GM21717 (cell line): ENCODE measurements at regions not wholly inside any gene's neighbourhood (a gene's known extent, or its start where the extent isn't known, plus 50 kb on each side); places are given as distances from the start of the nearest gene placed in this dataset.

ENCODE experiments used
- ATAC-seq: cut with Tn5 transposase; IDR thresholded peaks from one replicate; pipeline ENCODE4 v1.9.1; 2021; ENCODE audit warnings: mild to moderate bottlenecking, moderate library complexity; ENCODE audit not compliant: unreplicated experiment

GRCh38 chr14:26206640-26207039 lies 391.2 kb downstream of the NOVA1 start:
- ATAC-seq, result no peak

DNA sequence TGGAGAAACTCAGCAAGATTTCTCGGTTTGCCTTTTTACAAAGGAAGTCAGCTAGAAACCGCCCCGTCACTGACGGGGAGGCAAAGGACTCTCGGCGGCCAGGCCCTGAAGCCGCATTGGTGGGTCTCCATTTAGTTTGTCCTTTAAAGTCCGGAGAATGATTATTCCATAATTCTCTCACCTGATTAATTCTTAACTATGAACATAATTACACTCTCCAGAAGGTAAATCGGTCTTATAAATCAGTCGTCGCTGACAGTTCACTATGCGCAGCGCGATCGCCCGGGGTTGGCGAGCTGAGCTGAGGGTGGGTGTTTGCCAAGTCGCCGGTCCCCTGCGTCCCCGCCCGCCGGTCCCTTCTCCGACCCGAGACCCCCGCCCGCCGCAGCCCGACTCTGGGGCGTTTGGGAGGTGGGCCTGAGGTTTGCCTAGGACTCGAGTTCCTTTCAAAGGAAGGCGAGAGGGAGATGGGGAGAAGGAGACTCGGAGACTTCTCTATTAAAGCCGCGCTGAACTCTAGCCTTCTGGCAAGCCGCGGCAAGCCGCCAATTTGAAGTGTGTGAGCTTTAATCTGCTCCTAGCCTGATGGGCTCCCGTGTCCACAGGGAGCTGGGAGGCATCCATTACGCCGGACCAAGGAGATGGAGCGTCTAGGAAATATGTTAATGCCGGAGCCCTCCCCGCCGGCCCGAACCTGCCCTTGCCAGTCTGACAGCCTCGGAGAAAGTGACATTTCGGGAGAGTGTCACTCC lies 392.9 kb downstream of the NOVA1 start:
- ATAC-seq, result no peak

GRCh38 chr14:26204366-26204727 lies 393.5 kb downstream of the NOVA1 start:
- ATAC-seq, result no peak

- no peak for ATAC-seq
These were observed 397.1 kb downstream of the NOVA1 start for GRCh38 chr14:26200687-26201086.

DNA sequence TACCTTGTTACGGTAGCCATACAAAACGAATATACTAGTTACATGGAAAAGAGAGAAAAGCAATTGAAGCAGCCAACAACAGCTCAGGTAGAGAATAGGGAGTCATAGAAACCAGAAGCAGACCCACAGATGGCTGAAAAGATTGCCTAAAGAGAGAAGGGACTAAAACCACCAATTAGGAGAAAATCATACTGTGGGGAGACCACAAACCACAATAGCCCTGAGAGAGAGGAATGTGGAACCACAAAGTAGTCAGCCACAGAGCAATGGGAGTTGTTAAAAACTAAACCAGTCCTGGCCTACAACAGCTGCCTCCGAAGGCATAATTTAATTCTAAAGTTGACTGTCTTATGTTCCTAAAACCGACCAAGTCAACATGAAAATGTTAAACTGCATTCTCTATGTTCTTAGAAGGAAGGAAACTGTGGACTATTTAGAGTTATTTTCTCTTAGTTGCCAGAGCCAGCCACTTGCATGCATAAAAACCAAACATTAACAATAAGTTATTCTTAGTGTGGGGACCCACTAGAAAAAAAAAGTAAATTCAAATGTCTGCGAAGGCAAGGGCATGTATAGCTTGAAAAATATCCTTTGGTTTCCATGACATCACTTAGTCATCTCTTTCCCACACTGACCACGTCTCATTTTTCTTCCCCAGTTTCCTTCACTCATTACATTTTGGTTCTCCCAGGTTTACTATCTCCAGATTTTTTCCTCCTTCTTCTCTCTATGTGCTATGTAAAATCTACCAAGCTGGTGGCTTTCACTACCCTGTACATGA lies 398.1 kb downstream of the NOVA1 start:
- ATAC-seq, result no peak

DNA sequence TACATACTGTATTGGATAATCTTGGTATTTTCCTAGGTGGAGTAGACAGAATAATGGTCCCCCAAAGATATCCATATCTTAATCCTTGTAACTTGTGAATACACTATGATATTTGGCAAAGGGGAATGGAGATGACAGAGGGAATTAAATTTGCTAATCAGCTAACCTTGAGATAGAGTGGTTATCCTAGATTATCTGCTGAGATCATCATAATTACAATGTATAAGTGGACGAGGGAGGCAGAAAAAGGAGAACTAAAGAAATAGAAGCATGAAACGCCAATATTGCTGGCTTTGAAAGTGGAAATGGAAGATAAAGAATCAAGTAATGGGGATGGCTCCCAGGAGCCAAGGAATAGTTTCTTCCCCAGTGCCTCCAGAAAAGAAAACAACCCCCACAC lies 398.7 kb downstream of the NOVA1 start:
- no peak for ATAC-seq

- ATAC-seq, result no peak
These were observed 403.0 kb downstream of the NOVA1 start for GRCh38 chr14:26194816-26195215.

DNA sequence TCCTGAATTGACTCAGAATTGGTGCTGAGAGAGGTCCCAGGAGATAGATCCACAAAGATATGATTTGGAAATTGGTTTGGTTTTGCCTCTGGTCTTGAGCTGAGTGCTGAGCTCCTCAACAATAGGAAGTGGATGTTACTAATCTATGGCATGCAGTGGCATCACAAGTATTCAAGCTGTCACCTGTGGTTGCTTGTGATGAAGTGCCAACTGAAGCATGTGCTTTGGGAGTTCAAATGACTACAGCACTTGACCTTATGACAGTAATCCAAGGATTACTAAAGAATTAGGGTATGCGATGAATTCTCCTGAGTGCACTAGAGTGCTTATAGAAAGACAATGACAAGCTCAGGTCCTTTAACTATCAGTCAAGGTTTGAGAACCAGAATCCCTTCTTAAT lies 406.2 kb downstream of the NOVA1 start:
- ATAC-seq, result no peak

DNA sequence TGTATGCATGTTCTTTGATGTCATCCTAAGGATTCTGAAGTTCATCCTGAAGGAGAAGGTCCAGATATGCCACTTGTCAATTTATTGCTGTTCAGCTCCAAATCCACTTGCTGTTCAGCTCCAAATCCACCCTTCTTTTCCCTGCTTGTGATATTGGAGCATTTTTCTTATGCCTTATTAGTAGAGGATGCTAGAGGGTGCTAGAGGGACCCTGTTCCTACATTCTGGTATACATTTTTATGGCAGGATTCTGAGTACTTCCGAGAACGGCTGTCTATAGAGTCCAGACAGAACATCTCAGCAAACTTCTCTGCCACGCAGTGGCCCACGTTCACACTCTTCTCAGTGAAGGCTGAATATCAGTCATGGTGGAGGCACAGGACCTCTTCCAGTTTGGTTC lies 406.7 kb downstream of the NOVA1 start:
- ATAC-seq, result no peak

- ATAC-seq, result no peak
These were observed 407.2 kb downstream of the NOVA1 start for GRCh38 chr14:26190646-26191045.

GRCh38 chr14:26187996-26188620 lies 409.7 kb downstream of the NOVA1 start:
- ATAC-seq, result no peak

GRCh38 chr14:26180221-26180620 lies 417.6 kb downstream of the NOVA1 start:
- no peak for ATAC-seq

GRCh38 chr14:26175658-26176057 lies 422.2 kb downstream of the NOVA1 start:
- no peak for ATAC-seq

- no peak for ATAC-seq
These were observed 423.4 kb downstream of the NOVA1 start for GRCh38 chr14:26174395-26174794.

DNA sequence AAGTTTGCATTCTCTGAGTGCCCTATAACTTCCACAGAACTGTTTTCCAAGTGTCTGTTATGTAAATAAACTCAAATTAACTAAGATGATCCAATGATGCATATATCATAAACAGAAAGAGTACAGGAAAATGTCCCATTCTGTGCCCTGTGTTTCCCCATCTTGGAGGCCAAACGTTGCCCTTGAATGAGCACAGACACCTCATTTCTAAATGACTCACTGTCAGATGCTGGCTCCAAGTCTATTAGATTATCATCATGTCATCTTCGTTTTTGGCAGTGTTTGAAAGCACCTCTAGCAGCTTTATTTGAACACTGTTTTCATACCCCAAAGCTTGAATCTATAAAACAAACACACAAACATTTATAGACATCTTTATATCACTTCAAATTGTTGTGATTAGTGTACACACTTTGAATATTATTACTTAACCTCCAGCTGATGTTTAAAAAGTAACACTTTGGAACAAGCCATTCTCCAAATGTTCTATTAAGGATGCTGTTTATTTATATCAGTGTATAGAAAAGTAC lies 424.2 kb downstream of the NOVA1 start:
- ATAC-seq, result no peak

DNA sequence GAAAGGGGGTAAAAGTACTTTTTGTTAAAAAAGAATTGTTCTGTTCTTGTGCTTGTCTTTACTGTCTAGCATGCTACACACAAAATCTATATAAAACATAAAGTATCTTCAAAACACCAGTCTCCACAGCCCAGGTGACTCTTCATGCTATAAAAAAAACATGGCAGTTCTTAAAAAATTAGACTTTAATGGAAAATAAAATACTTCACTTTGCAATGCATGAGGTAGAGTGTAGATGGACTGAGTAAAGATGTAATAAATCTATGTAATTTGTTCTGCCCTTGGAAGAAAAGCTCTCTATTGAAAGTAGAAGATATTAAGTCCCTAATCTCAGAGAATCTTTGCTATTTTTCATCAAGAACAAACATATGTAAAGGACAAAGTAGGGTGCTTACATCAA lies 425.4 kb downstream of the NOVA1 start:
- ATAC-seq, result no peak

DNA sequence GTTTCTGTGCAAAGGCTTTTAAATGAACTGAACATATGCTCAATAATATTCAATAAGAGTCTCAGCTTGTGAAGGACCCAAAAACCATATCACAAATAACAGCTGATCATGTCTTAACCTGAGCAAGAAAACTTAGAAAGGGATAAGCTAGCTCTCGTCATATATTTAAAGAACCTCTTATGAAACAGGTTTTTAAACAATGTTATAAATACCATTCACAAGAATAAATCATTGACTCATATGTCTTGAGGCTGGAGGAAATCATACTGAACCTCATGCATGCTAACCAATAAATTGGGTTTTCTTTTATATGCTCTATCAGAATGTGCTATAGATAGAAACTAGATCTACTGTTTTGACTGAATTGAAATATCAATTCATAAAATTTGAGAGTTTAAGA lies 426.9 kb downstream of the NOVA1 start:
- ATAC-seq, result no peak

- no peak for ATAC-seq
These were observed 434.1 kb downstream of the NOVA1 start for GRCh38 chr14:26163761-26164160.

- no peak for ATAC-seq
These were observed 440.3 kb downstream of the NOVA1 start for GRCh38 chr14:26157517-26157916.

- no peak for ATAC-seq
These were observed 454.8 kb downstream of the NOVA1 start for GRCh38 chr14:26143057-26143456.

DNA sequence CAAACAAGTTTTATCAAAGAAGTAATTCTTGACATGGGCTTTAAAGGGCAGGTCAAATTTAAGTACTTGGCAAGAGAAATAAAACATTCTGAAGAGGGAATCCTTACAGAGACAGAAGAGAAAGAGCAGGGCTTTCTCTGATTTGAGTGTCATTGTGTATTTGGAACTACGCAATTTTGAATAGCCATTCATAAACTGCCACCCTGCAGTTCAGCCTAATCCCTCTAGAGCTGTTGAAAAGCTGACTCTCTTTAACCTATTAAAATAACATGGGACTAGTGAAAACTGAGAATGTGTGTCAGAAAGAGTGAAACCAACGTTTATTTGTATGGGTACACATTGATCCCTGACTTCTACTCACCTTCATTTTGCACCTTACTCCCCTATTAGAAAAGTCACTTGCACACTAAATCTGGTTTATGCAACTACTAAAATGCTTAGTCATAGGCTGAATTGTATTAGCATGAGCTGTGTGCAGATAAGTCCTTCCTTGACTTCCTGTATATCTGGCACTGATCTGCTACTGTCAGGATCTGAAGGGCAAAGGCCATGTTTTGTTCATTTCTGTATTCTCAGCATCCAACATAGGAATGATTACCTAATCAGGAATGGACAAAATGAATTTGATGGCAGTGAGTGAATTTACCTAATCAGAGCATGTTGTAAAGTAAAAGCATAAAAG lies 458.9 kb downstream of the NOVA1 start:
- no peak for ATAC-seq
